SIG-M5 treated with dmso at 0.1 percent for 504 hours (cell line): ENCODE measurements at regions not wholly inside any gene's neighbourhood (a gene's known extent, or its start where the extent isn't known, plus 50 kb on each side); places are given as distances from the start of the nearest gene placed in this dataset.
"Not testable (repeated sequence)": the region's sequence is repeated elsewhere in the genome, so short reads cannot be mapped to it uniquely, and the experiment has no call there.

Source experiments
- DNase-seq: peaks from one replicate; lab custom pipeline; 2025; ENCODE audit not compliant: unreplicated experiment; lab: John Stamatoyannopoulos, UW

DNA sequence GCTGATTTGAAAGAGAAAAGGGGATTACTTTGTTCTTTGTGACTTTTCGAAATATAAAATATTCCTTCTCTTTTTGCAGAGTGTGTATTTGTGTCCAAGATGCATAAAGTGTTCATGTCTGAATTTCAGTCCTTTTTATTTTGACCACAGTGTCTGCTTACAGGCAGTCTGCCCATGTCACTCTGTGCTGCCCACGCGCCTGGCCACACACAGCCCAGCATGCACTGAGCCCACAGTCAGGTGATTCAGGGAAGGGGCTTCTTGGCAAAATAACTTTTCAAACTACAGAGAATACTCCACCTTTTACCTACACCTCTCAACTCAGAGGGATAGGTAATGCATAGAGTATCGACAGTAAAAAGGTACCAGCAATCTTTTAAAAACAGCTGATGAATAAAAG, 142.5 kb upstream of the TRPC4 start:
- no peak for DNase-seq

DNA sequence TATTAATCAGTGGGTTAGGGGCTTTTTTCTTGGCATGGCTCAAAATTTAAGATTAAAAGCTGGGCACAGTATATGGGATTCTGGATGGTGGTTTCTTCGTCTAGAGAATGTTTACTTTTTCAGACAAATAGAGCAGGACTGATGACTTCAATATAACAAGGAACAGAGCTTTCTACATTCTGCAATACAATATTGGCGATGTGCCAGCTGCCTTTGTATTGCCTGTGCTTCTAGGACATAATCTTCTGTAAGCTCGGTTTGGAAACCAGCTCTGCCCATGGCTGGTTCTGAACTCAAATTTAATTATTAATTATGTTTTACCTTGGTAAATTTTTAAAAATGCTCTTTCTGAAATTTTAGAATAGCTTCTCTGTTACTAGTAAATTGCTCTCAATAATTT, 139.1 kb upstream of the TRPC4 start:
- no peak for DNase-seq

DNA sequence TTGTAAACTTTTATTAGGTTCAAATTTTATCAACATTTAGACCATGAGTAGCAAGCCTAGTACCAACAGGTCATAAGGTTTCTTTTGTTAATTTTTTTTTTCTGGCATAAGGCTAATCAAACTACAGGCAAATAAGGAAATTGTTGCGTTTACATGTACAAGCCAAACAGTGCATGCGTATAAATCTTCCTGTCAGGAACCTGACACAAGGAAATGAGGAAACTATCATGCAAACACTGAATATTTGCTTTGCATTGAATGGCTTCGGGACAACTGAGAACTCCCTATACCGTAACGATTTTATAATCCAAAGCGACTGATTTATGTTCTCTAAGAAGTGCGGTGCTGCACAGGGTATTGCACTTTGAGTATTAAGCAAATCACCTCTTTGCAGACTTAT, 133.0 kb upstream of the TRPC4 start:
- DNase-seq = no peak

DNA sequence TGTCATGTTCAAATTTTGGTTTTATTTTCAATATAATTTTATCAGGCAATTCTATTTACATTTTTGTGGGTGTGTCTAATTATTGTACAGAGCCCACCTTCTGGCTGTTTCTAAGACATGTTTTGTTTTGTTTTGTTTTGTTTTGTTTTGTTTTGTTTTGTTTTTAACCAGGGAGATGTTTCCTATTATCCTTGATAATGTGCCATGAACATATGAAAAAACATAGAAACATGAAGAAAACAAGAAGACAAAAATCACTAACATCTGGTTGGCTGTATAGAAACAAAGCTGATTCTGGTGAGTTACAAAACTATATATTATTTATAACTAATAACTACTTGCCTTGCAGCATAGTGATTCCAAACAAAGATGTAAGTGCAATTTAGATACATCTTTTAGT, 128.1 kb upstream of the TRPC4 start:
- no peak for DNase-seq

DNA sequence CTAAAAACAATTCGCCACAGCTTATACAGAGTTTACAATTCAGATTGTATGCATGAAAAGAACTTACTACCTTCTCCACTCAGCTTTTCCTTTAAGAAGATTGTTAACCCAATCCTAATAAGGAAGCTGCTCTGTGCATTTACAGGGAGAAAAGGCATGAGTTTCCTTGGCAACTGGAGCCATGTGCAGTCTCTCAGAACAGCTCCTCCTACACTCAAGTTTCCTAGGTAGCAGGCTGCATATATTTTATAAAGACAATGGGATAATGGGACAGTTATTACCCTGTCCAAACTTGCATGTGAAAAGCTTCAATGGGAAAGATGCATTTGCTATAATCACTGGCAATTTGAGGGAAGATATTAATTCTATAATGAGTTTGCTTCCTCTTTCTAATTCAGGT, 125.5 kb upstream of the TRPC4 start:
- no peak for DNase-seq

DNA sequence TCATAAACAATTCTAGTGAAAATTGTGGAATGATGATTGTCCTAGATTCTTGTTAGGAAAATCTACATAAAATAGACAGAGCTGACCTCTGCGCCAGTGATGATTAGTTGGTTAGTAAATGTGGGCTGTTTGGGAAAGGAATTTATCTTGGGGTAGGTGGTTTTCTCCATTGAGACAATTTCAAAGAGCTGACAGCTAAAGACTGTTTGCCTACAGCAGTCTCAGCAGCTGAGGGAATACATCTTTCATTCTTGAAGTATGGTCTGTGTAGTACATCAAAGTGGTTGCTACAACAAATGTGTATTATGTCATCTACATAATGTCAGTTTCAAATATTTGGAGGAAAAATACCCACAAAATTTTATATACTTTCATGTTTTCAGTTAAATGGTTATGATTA, 117.2 kb upstream of the TRPC4 start:
- no peak for DNase-seq

DNA sequence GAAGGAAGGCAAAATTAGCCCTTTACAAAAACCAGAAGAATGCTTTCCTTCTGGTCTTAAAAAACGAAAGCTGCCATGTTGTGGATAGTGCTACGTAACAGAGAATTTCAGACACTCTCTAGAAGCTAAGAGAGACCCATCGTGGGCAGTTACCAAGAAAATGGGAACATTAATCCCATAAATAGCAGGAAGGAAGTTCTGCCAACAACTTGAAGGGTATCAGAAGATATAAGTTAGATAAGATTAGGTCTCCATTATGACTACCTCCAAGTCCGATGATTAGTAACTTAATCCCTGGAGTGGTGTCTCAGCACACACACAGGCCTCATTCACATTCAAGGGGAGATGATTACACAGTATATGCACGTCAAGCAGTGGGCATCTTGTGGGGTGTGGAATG, 115.7 kb upstream of the TRPC4 start:
- no peak for DNase-seq

DNA sequence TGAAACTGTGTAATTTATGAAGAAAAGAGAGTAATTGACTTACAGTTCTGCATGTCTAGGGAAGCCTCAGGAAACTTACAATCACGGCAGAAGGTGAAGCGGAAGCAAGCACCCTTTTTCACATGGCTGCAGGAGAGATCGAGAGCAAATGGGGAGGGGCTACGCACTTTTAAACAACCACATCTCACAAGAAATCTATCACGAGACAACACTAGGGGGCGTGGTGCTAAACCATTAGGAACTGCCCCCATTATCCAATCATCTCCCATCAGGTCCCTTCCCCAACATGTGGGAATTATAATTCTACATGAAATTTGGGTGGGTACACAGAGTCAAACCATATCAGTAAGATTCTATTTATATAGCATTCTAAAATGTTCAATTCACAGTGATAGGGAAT, 114.8 kb upstream of the TRPC4 start:
- DNase-seq = no peak

DNA sequence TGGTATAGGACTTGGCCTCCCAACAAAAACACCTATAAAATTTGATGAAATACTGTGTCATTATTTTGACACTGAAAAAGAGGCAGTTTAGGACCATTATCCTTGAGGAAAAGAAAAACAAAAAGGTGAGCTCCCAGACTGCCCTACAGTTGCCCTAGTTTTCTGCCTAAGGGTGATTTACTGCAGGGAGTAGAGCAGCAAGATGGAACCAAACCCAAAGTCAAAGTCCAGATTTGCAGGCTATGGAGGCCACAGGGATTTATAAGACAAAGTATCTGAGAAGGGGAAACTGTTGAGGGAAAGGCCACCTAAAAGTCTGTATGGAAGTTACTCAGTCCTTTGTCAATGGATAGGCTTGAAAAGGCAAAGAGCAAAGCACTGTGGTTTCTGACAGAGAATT, 112.4 kb upstream of the TRPC4 start:
- no peak for DNase-seq

DNA sequence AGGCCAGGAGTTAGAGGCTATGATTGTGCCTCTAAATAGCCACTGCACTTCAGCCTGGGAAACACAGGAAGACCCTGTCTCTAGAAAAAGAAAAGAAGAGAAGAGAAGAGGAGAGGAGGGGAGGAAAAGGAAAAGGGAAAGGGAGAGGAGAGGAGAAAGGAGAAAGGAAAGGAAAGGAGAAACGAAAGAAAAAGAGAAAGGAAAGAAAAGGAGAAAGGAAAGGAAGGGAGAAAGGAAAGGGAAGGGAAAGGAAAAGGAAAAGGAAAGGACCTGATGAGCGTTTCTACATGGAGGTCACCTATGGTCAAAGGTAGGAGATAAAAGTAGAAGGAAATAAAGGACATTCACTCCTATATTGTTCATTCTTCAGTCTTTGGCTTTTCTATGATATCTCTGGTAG, 109.1 kb upstream of the TRPC4 start:
- DNase-seq = no peak

DNA sequence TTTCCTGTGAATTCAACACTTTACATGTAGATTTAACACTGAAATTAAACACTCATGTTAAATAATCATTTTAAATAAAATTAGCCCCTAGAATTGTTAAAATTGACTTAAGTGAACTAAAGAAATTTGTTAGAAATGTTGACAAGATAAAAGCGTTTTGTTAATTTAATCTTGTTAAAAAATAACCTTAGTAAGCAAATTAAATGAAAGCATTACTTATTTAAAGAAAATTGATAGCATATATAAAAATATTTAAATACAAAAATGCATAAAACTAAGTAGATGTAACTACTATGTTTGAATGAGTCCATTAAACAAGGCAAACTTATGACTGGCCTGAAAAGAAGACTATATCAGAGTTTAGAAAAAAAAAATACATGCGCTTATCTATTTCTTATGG, 99.0 kb upstream of the TRPC4 start:
- no peak for DNase-seq

DNA sequence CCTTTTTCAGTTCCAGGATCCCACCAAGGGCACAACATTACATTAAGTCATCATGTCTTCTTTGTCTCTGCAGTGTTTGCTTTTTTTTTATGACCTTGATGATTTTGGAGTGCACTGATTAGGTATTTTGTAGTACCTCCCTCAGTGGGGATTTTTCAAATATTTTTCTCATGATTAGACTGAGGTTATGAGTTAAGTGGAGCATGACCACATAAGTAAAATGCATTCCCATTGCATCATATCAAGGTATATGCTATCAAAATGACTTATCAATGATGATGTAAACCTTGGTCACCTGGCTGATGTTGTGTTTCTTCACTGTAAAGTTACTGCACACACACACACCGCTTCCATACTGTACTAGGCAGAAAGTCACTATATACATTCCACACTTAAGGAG, 96.7 kb upstream of the TRPC4 start:
- DNase-seq = no peak

DNA sequence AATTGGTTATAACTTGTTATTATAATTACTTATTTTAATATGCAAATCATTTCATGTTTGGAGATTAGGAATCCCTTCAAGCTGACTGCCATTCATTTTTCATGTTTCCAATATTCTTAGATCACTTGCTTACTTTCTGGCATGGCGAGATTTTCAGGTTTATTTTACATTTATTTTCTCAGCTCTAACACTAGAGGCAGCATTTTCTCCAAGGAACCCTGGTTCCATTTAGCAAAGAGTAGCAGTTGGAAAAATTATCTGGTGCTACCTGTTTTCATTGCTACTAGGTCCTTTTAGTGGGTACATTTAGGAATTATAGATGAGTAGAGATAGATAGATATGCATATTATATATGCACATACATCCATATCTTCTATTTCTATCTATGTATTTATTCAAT, 90.9 kb upstream of the TRPC4 start:
- no peak for DNase-seq

DNA sequence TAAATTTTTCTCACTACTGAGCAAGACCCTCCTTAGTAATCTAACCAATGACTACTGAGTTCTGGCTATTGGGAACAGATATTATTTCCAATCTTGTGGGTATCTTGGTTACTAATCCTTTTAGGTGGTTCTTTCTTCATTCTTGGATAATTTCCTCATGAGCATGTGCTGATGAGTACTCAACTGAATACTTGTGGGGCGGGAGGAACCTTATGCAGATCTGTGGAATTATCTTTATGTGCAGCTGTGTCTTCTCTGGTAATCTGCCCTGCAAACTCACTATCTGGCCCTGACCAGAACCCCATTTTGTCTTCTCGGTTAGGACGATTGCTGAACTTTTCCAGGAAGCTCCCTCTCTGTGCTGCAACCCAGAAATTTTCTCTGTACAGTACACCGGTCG, 89.7 kb upstream of the TRPC4 start:
- DNase-seq = no peak

DNA sequence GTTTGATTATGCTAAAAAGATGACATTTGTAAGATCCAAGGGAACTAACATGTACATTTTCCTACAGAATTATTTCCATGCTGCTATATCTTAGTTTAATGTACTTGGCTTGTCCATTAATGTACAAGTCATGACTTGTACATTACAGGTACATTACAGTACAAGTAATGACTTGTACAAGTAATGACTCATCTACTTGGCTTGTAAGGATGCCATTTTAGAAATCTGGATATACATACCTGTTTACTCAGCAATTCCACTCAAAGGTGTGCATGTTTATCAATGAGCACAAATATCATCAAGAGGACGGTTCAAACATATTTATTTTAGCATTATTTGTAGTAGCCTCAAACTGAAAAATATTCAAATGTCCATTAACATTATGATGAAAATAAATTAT, 87.0 kb upstream of the TRPC4 start:
- no peak for DNase-seq

DNA sequence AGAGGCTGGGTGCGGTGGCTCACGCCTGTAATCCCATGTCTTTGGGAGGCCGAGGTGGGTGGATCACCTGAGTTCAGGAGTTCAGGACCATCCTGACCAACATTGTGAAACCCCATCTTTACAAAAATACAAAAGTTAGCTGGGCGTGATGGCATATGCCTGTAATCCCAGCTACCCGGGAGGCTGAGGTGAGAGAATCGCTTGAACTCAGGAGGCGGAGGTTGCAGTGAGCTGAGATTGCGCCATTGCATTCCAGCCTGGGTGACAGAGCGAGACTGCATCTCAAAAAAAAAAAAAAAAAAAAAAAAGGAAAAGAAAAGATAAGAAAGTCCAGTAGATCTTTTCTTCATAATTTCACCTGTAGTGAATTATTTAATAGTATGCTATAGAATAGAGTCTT, 85.0 kb upstream of the TRPC4 start:
- DNase-seq = not testable (repeated sequence)

DNA sequence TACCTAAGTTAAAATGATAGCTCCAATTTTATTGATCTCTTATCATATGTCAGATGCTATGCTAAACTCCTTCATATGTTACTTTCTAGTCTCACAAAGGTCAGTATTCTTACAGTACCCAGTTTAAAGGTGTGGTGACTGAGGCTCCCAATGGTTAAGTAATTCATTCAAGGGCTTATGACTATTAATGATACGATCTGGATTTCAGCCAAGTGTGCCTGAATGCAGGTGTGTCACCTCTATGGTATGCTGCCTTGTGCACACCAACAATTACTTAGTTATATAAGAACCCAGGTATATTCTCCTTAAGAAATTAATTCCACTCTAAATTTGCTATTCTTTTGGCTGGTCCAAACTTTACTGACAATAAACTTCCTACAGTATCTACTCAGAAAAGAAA, 84.6 kb upstream of the TRPC4 start:
- no peak for DNase-seq

DNA sequence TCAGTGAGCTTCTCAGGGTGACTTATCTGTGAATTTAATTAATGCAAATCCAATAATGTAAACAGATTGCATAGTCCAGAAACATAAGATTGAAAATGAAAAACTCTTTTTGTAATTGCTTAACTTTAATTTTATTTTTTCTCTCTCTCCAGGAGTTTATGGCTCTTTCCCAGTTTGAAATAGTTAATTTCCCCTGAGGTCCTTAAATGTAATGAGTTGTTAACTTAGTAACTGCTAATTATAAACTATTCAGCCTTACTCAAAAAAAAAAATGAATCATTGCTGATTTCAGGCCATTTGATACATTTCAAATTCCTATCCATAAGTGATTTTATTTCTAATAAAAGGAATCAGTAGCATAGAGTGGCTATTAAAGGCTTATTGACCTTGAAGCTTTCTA, 84.1 kb upstream of the TRPC4 start:
- no peak for DNase-seq

DNA sequence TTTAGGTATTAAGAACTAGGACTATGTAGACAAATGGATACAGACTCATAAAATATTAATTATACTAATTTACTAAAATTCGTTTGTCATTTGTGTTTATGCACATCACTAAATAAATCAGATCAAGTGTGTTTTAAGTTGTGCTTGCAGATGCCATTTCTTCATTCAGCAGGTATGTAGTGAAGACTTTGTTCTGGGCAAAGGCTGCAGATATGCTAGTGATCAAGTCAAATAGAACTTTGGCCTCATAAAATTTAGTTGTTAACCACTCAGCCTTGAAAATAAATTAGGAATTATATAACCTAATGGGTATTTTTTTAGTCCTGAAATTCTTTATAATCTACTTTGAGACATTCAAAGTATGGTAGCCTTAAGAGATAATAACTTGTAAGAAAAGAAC, 80.4 kb upstream of the TRPC4 start:
- no peak for DNase-seq

DNA sequence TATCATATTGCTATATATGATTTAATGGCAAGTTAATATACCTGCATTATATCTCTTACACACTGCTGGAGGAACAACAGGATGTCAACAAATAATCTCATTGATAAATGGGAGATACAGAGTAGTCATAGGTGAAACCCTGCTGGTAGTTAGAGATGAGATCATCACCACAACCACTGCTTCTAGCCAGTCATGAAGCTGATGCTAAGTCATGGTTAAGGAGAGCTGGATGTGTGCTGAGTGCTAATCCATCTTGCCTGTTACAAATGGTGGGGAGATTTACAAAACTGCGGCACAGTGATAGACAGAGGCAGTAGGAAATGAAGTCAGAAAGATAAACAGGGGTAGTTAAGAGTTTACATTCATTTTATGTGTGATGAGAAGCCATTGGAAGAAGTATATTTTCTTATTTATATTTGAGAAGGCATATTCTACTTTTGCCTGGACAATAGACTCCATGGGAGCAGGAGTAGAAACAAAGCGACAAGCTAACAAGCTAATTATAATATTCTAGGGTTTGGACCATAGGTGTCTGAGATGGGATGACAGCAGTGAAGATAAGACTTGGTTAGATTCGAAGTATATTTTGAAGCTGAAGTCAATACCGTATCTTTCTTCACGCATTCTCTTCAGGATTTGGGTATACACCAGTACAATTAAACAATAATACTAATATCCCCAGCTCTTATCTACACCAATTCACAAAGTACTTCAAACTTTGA, 78.0 kb upstream of the TRPC4 start:
- no peak for DNase-seq

DNA sequence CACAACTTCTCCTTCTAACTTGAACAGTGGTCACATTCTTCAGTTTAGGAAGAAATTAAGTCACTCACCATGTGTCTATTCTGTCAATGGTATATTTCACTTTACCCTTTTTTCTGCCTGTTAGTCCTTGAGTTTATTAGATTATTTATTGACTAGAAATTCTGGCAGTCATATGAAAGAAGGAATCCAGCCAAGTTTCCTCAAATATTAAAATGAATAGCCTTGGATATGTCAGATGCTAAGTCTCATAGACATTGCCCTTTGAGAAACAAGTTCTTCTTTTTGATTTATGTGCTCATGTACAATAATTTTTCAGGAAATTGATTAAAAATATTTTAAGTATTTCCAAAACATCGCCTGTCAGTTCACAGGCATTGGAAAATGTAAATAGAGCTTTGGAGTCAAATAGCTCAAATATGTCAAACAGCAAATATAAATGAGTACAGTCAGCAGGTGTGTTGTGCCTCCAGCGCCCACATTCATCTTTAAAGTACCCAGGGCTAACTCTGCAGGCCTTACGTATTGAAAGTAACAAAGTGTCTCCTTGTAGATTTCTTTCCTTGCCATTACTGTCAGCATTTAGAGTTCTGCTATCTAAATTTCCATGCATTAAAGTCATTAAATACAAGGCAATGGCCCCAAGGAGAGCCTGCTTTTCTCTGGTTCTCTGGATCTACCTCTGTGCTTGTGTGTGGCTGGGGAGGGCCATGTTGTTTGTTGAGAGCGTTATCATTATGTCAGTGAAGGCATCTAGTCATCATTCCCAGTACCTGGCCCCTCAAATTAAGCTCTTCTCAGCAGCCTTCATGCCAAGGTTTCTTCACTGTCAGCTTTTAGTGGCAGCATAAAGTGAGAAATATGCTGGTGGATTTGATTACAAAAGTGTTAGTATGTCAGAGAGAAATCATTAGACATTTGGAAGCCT, 76.3 kb upstream of the TRPC4 start:
- DNase-seq = no peak

DNA sequence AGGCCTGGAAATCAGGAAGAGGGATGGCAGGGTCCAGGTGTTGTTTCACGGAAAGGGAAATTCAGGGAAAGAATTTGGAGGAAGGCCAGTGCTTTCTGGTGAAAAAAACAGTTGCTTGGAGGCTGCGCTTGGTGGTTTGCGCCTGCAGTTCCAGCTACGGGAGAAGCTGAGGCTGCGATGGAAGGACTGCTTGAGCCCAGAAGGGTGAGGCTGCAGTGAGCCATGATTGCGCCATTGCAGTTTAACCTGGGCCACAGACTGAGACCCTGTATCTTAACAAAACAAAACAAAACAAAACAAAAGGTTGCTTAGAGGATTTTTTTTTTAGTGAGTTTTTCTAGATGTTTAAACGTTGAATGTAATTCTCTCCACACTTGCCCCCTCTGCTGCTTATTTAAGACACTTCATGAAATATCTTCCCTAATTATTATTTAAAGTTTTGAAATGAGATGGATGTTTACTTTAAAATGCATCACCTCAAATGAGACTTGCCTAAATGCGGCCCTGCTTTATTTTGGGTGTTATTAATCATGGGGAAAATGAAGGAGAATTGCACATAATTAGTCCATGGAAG, 75.4 kb upstream of the TRPC4 start:
- DNase-seq = no peak
